Stimulated activated CD8-positive, alpha-beta memory T cell treated with anti-CD3 and anti-CD28 coated beads, Interleukin-15, amount 100 ng/mL, for 48 hours (primary cell): ENCODE measurements at regions not wholly inside any gene's neighbourhood (a gene's known extent, or its start where the extent isn't known, plus 50 kb on each side); places are given as distances from the start of the nearest gene placed in this dataset.

Source experiments
- DNase-seq, 2 donors: peaks; one replicate each; pipeline ENCODE4 v3.0.0-alpha.2; 2020; ENCODE audit warnings: low read depth in 2 of 2

- DNase-seq, result no peak
These were observed 486.2 kb downstream of the IGSF11 start for GRCh38 chr3:118548434-118548833.

- no peak for DNase-seq
These were observed 484.5 kb downstream of the IGSF11 start for GRCh38 chr3:118550122-118550521.

- DNase-seq, result no peak
These were observed 484.1 kb downstream of the IGSF11 start for GRCh38 chr3:118550556-118550955.

- no peak for DNase-seq
These were observed 480.4 kb downstream of the IGSF11 start for GRCh38 chr3:118554148-118554838.

GRCh38 chr3:118556983-118557382, 477.7 kb downstream of the IGSF11 start:
- no peak for DNase-seq

GRCh38 chr3:118557513-118557912, 477.1 kb downstream of the IGSF11 start:
- DNase-seq, result no peak

- DNase-seq, result no peak
These were observed 475.4 kb downstream of the IGSF11 start for GRCh38 chr3:118559286-118559685.

GRCh38 chr3:118564800-118565199, 469.8 kb downstream of the IGSF11 start:
- no peak for DNase-seq

- DNase-seq, result no peak
These were observed 460.7 kb downstream of the IGSF11 start for GRCh38 chr3:118573912-118574311.

GRCh38 chr3:118577055-118577777, 457.4 kb downstream of the IGSF11 start:
- no peak for DNase-seq

GRCh38 chr3:118578559-118578958, 456.1 kb downstream of the IGSF11 start:
- no peak for DNase-seq

- no peak for DNase-seq
These were observed 447.5 kb downstream of the IGSF11 start for GRCh38 chr3:118587037-118587741.

- DNase-seq, result no peak
These were observed 446.8 kb downstream of the IGSF11 start for GRCh38 chr3:118587847-118588246.

- no peak for DNase-seq
These were observed 441.4 kb downstream of the IGSF11 start for GRCh38 chr3:118593277-118593670.

- DNase-seq, result no peak
These were observed 437.5 kb downstream of the IGSF11 start for GRCh38 chr3:118597184-118597583.

- no peak for DNase-seq
These were observed 426.5 kb downstream of the IGSF11 start for GRCh38 chr3:118607915-118608820.

GRCh38 chr3:118618247-118619040, 416.2 kb downstream of the IGSF11 start:
- no peak for DNase-seq

- DNase-seq, result no peak
These were observed 408.2 kb downstream of the IGSF11 start for GRCh38 chr3:118626453-118626852.

GRCh38 chr3:118628704-118629341, 405.8 kb downstream of the IGSF11 start:
- DNase-seq, result peak in 1 of 2 donors; percentile 0

- DNase-seq, result no peak
These were observed 404.8 kb downstream of the IGSF11 start for GRCh38 chr3:118629821-118630220.
